Right lobe of liver (tissue), 6 donors: ENCODE measurements at regions not wholly inside any gene's neighbourhood (a gene's known extent, or its start where the extent isn't known, plus 50 kb on each side); places are given as distances from the start of the nearest gene placed in this dataset.

Experiments
- ATAC-seq, 4 donors: fragments of 200-7000 bp; cut with Tn5 transposase; one replicate each; pipeline ENCODE4 v1.9.1; 2020; ENCODE audit warnings: mild to moderate bottlenecking in 4 of 4, moderate library complexity in 4 of 4
- DNase-seq, 3 donors: peaks; one replicate each; pipeline ENCODE4 v3.0.0-alpha.2; 2020
- H3K27ac ChIP-seq, 3 donors: fragments of 200-600 bp; one replicate each; pipeline ENCODE4 v1.8.0; 2022
- H3K27me3 ChIP-seq, 2 donors: fragments of 200-600 bp; one replicate each; pipeline ENCODE4 v1.8.0; 2022
- H3K36me3 ChIP-seq, 4 donors: fragments of 200-600 bp; sonication (generic) in 1 of 4; one replicate each; pipeline versions ENCODE4 v1.5.1 to v1.8.0; 2017 to 2022; ENCODE audit warnings: control low read depth in 1 of 4
- H3K4me1 ChIP-seq, 4 donors: fragments of 200-600 bp; sonication (generic) in 1 of 4; one replicate each; pipeline versions ENCODE4 v1.5.1 to v1.8.0; 2017 to 2022; ENCODE audit warnings: control low read depth in 1 of 4
- H3K4me3 ChIP-seq, 3 donors: fragments of 200-600 bp; one replicate each; pipeline ENCODE4 v1.8.0; 2022
- H3K9me3 ChIP-seq, 4 donors: fragments of 200-600 bp; sonication (generic) in 1 of 4; one replicate each; pipeline versions ENCODE4 v1.5.1 to v1.8.0; 2017 to 2022; ENCODE audit warnings: control low read depth in 1 of 4
- POLR2A ChIP-seq: fragments of 450-650 bp; IDR thresholded peaks from one replicate; pipeline ENCODE4 v1.6.1; 2017; ENCODE audit warnings: antibody characterized with exemption, mild to moderate bottlenecking
- WGBS: methylation state at CpG from one replicate; pipeline ENCODE4 v1.1.6; 2018; ENCODE audit warnings: low coverage, low lambda C conversion rate; ENCODE audit not compliant: insufficient coverage; ENCODE audit errors: missing lambda C conversion rate; 5-methylcytosine and 5-hydroxymethylcytosine counted together
- intact Hi-C, 2 donors: fragments of 100-400 bp; cut with DNase I; formaldehyde crosslinking; loops; one replicate each; pipeline versions ENCODE4 v1.11.2 to v1.14.1; 2022
- TF ChIP-seq, protein P1 (sequence below), 4 donors: fragments of 200-600 bp in 3 of 4; fragments of 450-650 bp in 1 of 4; IDR thresholded peaks; one replicate each; pipeline versions ENCODE4 v1.5.1 to v1.8.0; 2016 to 2022; ENCODE audit warnings: antibody characterized with exemption in 4 of 4, mild to moderate bottlenecking in 2 of 4
- donor health status: DM: no; HTN: yes; CAD: no.
- donor health status: DM: no; HTN: no; CAD: no.
- donor health status: DM: no; HTN: no; CAD: no.
- donor health status: DM: no; HTN: yes; CAD: no.
- donor health status: DM: no; HTN: yes; CAD: no.

DNA sequence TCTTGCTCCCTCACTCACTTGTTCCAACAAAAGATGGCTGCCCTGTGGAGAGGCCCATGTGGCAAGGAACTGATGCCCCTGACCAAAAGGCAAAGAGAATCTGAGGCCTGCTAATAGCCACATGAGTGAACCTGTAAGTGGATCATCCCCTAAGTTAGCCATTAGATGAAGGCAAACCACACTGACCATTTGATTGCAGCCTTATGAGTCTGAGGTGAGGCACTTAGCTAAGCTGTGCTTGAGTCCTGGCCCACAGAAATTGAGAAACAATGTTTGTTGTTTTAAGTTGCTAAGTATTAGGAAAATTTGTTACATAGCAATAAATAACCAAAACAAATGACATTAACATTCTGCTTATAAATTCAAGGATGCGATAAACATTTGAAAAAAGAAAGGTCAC is 100.1 kb upstream of the BET1 start:
- Histone ChIP-seq H3K27ac (no peak overlapping the region), H3K36me3 (no peaks in the 10 kb centered on the region), H3K4me1 (no peaks in the 10 kb centered on the region), H3K27me3 (no peaks in the 10 kb centered on the region), H3K4me3 (no peak overlapping the region), H3K9me3 (no peaks in the 10 kb centered on the region)
- TF ChIP-seq, protein P1, sequence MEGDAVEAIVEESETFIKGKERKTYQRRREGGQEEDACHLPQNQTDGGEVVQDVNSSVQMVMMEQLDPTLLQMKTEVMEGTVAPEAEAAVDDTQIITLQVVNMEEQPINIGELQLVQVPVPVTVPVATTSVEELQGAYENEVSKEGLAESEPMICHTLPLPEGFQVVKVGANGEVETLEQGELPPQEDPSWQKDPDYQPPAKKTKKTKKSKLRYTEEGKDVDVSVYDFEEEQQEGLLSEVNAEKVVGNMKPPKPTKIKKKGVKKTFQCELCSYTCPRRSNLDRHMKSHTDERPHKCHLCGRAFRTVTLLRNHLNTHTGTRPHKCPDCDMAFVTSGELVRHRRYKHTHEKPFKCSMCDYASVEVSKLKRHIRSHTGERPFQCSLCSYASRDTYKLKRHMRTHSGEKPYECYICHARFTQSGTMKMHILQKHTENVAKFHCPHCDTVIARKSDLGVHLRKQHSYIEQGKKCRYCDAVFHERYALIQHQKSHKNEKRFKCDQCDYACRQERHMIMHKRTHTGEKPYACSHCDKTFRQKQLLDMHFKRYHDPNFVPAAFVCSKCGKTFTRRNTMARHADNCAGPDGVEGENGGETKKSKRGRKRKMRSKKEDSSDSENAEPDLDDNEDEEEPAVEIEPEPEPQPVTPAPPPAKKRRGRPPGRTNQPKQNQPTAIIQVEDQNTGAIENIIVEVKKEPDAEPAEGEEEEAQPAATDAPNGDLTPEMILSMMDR (IDR thresholded peaks at IDR 0.05): no peak
- TF ChIP-seq POLR2A: no peak
- intact Hi-C loops: no loop called here
- DNase-seq (no peak), ATAC-seq (no peak)
- WGBS: 100% methylated on average over 1 of the region's 1 CpG

DNA sequence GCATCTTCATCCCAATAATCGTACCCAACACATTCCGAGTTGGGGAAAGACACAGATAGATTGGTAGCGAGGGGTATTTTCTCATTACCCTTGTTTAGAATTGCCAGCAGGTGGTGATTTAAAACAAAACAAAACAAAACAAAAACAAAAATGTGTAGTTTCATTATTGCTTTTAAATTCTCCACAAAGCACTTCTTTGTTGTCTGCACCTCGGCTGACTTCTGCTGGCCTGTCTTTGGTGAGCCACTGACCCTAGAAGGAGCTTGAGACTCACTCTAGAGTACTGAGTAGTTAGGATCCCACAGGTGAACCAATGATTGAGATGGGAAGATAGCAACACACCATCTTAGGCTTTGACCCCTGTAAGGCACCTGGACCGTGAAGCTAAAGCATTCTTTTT is 105.4 kb upstream of the BET1 start:
- intact Hi-C loops: no loop called here
- TF ChIP-seq, protein P1 (IDR thresholded peaks at IDR 0.05): no peak
- no peak for TF ChIP-seq POLR2A
- DNase-seq: no peak

DNA sequence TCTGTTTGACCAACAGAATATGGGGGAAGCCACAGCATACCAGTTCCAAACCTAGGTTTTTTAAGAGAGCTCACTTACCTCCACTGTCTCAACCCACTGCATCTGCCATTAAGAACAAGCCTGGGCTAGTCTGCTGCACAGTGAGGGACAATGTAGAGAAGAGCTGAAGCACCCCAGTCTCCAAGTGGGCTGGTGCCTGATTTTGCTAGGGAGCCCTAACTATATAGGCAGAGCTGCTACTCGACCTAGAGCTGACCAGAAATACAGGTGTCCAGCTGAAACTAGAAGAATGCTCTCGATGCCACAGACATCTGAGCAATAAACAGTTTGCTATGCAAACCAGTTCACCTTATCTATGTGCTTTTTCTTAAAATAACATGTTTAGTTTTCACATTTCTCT is 106.9 kb upstream of the BET1 start:
- no peaks in the 10 kb centered on the region for H3K4me1 ChIP-seq
- WGBS: 58% methylated on average over 2 of the region's 2 CpGs

More for the DNA sequence above, 105.4 kb upstream of the BET1 start:
- H3K27me3 ChIP-seq: no peaks in the 10 kb centered on the region
- no peaks in the 10 kb centered on the region for H3K4me1 ChIP-seq
- H3K9me3 ChIP-seq: no peaks in the 10 kb centered on the region
- H3K27ac ChIP-seq: no peak overlapping the region
- H3K36me3 ChIP-seq: no peaks in the 10 kb centered on the region
- no peak overlapping the region for H3K4me3 ChIP-seq
- 67% methylated on average over 5 of the region's 5 CpGs for WGBS
- no peak for ATAC-seq

DNA sequence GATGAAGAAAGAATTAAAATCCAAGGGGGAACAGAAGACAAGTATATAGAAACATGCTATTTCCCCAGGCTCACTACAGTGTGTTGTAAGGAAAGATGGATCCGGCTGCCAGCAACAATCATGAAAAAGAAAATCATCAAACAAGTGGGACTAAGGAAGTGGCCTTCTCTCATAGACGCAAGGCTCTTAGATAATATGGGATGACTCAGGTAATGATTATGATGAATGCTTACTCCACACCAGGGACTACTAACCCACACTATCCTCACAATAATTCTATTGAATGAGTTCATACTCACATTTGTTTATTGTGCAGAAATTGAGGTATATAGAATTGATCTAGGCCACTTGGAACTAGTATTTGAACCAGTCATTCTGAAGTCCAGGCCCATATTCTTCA is 111.2 kb upstream of the BET1 start:
- intact Hi-C loops: no loop called here
- Histone ChIP-seq H3K36me3 (no peaks in the 10 kb centered on the region), H3K27me3 (no peaks in the 10 kb centered on the region), H3K27ac (no peak overlapping the region), H3K4me3 (no peak overlapping the region), H3K4me1 (no peaks in the 10 kb centered on the region), H3K9me3 (no peaks in the 10 kb centered on the region)
- no peak for TF ChIP-seq POLR2A
- TF ChIP-seq, protein P1 (IDR thresholded peaks at IDR 0.05): no peak
- ATAC-seq: no peak
- 63% methylated on average over 2 of the region's 2 CpGs for WGBS
- no peak for DNase-seq

More for the DNA sequence above, 106.9 kb upstream of the BET1 start:
- DNase-seq (no peak), ATAC-seq (no peak)
- Histone ChIP-seq H3K27ac (no peak overlapping the region), H3K9me3 (no peaks in the 10 kb centered on the region), H3K27me3 (no peaks in the 10 kb centered on the region), H3K4me3 (no peak overlapping the region), H3K36me3 (no peaks in the 10 kb centered on the region)
- intact Hi-C loops: no loop called here
- TF ChIP-seq, protein P1 (IDR thresholded peaks at IDR 0.05): no peak
- TF ChIP-seq POLR2A: no peak

DNA sequence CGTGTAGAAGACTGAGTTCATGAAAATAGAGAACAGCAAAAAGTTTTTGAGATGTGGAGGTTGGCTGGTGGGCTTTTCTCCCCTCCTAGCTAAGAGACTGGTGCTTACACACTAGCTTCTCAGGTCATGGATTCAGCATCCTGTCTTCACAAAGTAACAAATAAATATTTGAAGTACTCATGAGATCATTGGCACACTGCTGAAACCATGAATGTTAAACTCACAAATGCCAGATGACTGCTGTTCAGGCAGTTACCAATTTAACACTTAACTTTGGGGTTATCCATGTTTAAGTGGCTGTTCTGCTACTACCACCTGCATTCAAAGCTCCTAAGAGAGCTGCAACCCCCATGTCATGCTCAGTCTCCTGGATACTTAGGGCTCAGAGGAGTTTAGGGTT is 119.0 kb upstream of the BET1 start:
- TF ChIP-seq POLR2A: no peak
- TF ChIP-seq, protein P1 (IDR thresholded peaks at IDR 0.05): no peak
- ATAC-seq: no peak
- no peaks in the 10 kb centered on the region for H3K9me3 ChIP-seq
- intact Hi-C loops: no loop called here
- 36% methylated on average over 1 of the region's 1 CpG for WGBS
- H3K36me3 ChIP-seq: no peaks in the 10 kb centered on the region
- no peaks in the 10 kb centered on the region for H3K27me3 ChIP-seq
- no peak for DNase-seq
- H3K4me3 ChIP-seq: no peak overlapping the region
- H3K27ac ChIP-seq: no peak overlapping the region
- no peaks in the 10 kb centered on the region for H3K4me1 ChIP-seq
